Mucosa of rectum (tissue), 2 donors: ENCODE measurements at regions not wholly inside any gene's neighbourhood (a gene's known extent, or its start where the extent isn't known, plus 50 kb on each side); places are given as distances from the start of the nearest gene placed in this dataset.

ENCODE experiments used
- H3K27ac ChIP-seq, 2 donors: one replicate each; pipeline ENCODE4 v1.7.0; 2013; ENCODE audit warnings: inconsistent platforms in 2 of 2, low read depth in 2 of 2, low read length in 2 of 2
- H3K27me3 ChIP-seq, 2 donors: one replicate each; pipeline ENCODE4 v1.7.0; 2013; ENCODE audit warnings: low read length in 2 of 2; ENCODE audit not compliant: control insufficient read depth in 2 of 2, insufficient read depth in 2 of 2
- H3K36me3 ChIP-seq, 2 donors: one replicate each; pipeline ENCODE4 v1.7.0; 2013; ENCODE audit warnings: low read length in 2 of 2; ENCODE audit not compliant: control insufficient read depth in 2 of 2, insufficient read depth in 2 of 2
- H3K4me1 ChIP-seq, 2 donors: one replicate each; pipeline ENCODE4 v1.7.0; 2013; ENCODE audit warnings: low read length in 2 of 2, mild to moderate bottlenecking in 1 of 2; ENCODE audit not compliant: control insufficient read depth in 2 of 2, insufficient read depth in 2 of 2
- H3K4me3 ChIP-seq, 2 donors: one replicate each; pipeline ENCODE4 v1.7.0; 2013; ENCODE audit warnings: low read length in 2 of 2
- H3K9ac ChIP-seq, 2 donors: one replicate each; pipeline ENCODE4 v1.7.0; 2013; ENCODE audit warnings: low read length in 2 of 2, low read depth in 1 of 2, mild to moderate bottlenecking in 1 of 2
- H3K9me3 ChIP-seq, 2 donors: one replicate each; pipeline ENCODE4 v1.7.0; 2013; ENCODE audit warnings: low read length in 2 of 2; ENCODE audit not compliant: control insufficient read depth in 2 of 2
- donor health status: healthy.
- donor health status: Normal muscosa, but diverticular disease.

- Histone ChIP-seq H3K4me3 (no peak overlapping the region), H3K27me3 (peaks cover 0 to 2% of the 10 kb centered on the region in 2 donors), H3K9ac (no peak overlapping the region), H3K27ac (no peak overlapping the region), H3K4me1 (no peaks in the 10 kb centered on the region), H3K9me3 (no peaks in the 10 kb centered on the region), H3K36me3 (no peaks in the 10 kb centered on the region)
These were observed 116.1 kb upstream of the KLHL25 start for GRCh38 chr15:85910834-85911233.

GRCh38 chr15:85913461-85913860, 118.7 kb upstream of the KLHL25 start:
- H3K4me3 ChIP-seq = no peak overlapping the region
- no peaks in the 10 kb centered on the region for H3K27me3 ChIP-seq

GRCh38 chr15:85920956-85921355, 126.2 kb upstream of the KLHL25 start:
- Histone ChIP-seq H3K27me3 (no peaks in the 10 kb centered on the region), H3K27ac (no peak overlapping the region), H3K9me3 (no peaks in the 10 kb centered on the region), H3K4me3 (no peak overlapping the region), H3K4me1 (no peaks in the 10 kb centered on the region), H3K36me3 (no peaks in the 10 kb centered on the region), H3K9ac (no peak overlapping the region)

More at GRCh38 chr15:85913461-85913860, 118.7 kb upstream of the KLHL25 start:
- no peaks in the 10 kb centered on the region for H3K4me1 ChIP-seq
- H3K9ac ChIP-seq = no peak overlapping the region
- H3K27ac ChIP-seq = no peak overlapping the region
- no peaks in the 10 kb centered on the region for H3K36me3 ChIP-seq
- H3K9me3 ChIP-seq = no peaks in the 10 kb centered on the region

GRCh38 chr15:85924088-85924487, 129.4 kb upstream of the KLHL25 start:
- Histone ChIP-seq H3K4me1 (no peaks in the 10 kb centered on the region), H3K9me3 (no peaks in the 10 kb centered on the region), H3K9ac (no peak overlapping the region), H3K27ac (no peak overlapping the region), H3K4me3 (no peak overlapping the region), H3K36me3 (no peaks in the 10 kb centered on the region), H3K27me3 (no peaks in the 10 kb centered on the region)

GRCh38 chr15:85925649-85926237, 131.0 kb upstream of the KLHL25 start:
- no peak overlapping the region for H3K27ac ChIP-seq
- H3K4me3 ChIP-seq = no peak overlapping the region
- no peak overlapping the region for H3K9ac ChIP-seq
- no peaks in the 10 kb centered on the region for H3K27me3 ChIP-seq
- H3K9me3 ChIP-seq = no peaks in the 10 kb centered on the region
- H3K4me1 ChIP-seq = no peaks in the 10 kb centered on the region
- no peaks in the 10 kb centered on the region for H3K36me3 ChIP-seq

- no peaks in the 10 kb centered on the region for H3K4me1 ChIP-seq
These were observed 132.1 kb upstream of the KLHL25 start for GRCh38 chr15:85926834-85927233.

GRCh38 chr15:85927931-85928537, 133.3 kb upstream of the KLHL25 start:
- no peaks in the 10 kb centered on the region for H3K9me3 ChIP-seq
- H3K27me3 ChIP-seq = no peaks in the 10 kb centered on the region
- H3K27ac ChIP-seq = no peak overlapping the region
- H3K4me3 ChIP-seq = no peak overlapping the region
- H3K36me3 ChIP-seq = no peaks in the 10 kb centered on the region
- H3K4me1 ChIP-seq = no peaks in the 10 kb centered on the region
- H3K9ac ChIP-seq = no peak overlapping the region

More at GRCh38 chr15:85926834-85927233, 132.1 kb upstream of the KLHL25 start:
- Histone ChIP-seq H3K9me3 (no peaks in the 10 kb centered on the region), H3K27ac (no peak overlapping the region), H3K9ac (no peak overlapping the region), H3K36me3 (no peaks in the 10 kb centered on the region), H3K4me3 (no peak overlapping the region), H3K27me3 (no peaks in the 10 kb centered on the region)

- Histone ChIP-seq H3K4me1 (no peaks in the 10 kb centered on the region), H3K27me3 (no peaks in the 10 kb centered on the region), H3K27ac (no peak overlapping the region), H3K4me3 (no peak overlapping the region), H3K9ac (no peak overlapping the region), H3K36me3 (no peaks in the 10 kb centered on the region), H3K9me3 (no peaks in the 10 kb centered on the region)
These were observed 135.1 kb upstream of the KLHL25 start for GRCh38 chr15:85929786-85930185.

GRCh38 chr15:85932391-85932790, 137.7 kb upstream of the KLHL25 start:
- Histone ChIP-seq H3K9me3 (no peaks in the 10 kb centered on the region), H3K27ac (no peak overlapping the region), H3K4me3 (no peak overlapping the region), H3K36me3 (no peaks in the 10 kb centered on the region), H3K9ac (no peak overlapping the region), H3K27me3 (no peaks in the 10 kb centered on the region), H3K4me1 (no peaks in the 10 kb centered on the region)

- no peak overlapping the region for H3K9ac ChIP-seq
- H3K4me1 ChIP-seq = no peaks in the 10 kb centered on the region
- H3K36me3 ChIP-seq = no peaks in the 10 kb centered on the region
- H3K4me3 ChIP-seq = no peak overlapping the region
- H3K27ac ChIP-seq = no peak overlapping the region
- no peaks in the 10 kb centered on the region for H3K27me3 ChIP-seq
- H3K9me3 ChIP-seq = no peaks in the 10 kb centered on the region
These were observed 140.0 kb upstream of the KLHL25 start for GRCh38 chr15:85934691-85935090.
